Panc1 (cell line): ENCODE measurements at regions not wholly inside any gene's neighbourhood (a gene's known extent, or its start where the extent isn't known, plus 50 kb on each side); places are given as distances from the start of the nearest gene placed in this dataset.
"Not testable (repeated sequence)": the region's sequence is repeated elsewhere in the genome, so short reads cannot be mapped to it uniquely, and the experiment has no call there.

Source experiments
- ATAC-seq: fragments of 200-7000 bp; cut with Tn5 transposase; 2 replicates; pipeline ENCODE4 v1.9.1; 2020; ENCODE audit warnings: mild to moderate bottlenecking, moderate library complexity
- BruUV-seq: library from RNA; stranded (reverse); fragments of 400-500 nt; replicated peaks from 2 replicates; lab custom pipeline; 2021; lab: Mats Ljungman, UMichigan
- CTCF ChIA-PET: fragments of 300-600 bp; sonication (Branson Sonifier 250); formaldehyde crosslinking; loops from one replicate; lab custom pipeline; 2022; ENCODE audit warnings: antibody characterized with exemption; lab: Charles Lee
- POLR2A ChIA-PET: fragments of 300-600 bp; sonication (Branson Sonifier 250); formaldehyde crosslinking; loops from one replicate; lab custom pipeline; 2022; ENCODE audit warnings: antibody characterized with exemption; lab: Charles Lee
- DNase-seq: peaks from one replicate; pipeline ENCODE4 v3.0.0-alpha.2; 2010; ENCODE audit warnings: low read depth, low spot score
- H3K27ac ChIP-seq: 2 replicates; pipeline ENCODE4 v1.5.1; 2011; ENCODE audit warnings: mild to moderate bottlenecking, low read length, inconsistent platforms
- H3K27me3 ChIP-seq: fragments of 200-500 bp; sonication (Bioruptor generic); 2 replicates; pipeline ENCODE4 v1.6.0; 2014; ENCODE audit warnings: low read length, inconsistent platforms; ENCODE audit not compliant: control insufficient read depth, insufficient read depth
- H3K36me3 ChIP-seq: fragments of 200-500 bp; sonication (Bioruptor generic); 2 replicates; pipeline ENCODE4 v1.5.1; 2014; ENCODE audit warnings: inconsistent platforms, mild to moderate bottlenecking, low read length, moderate library complexity; ENCODE audit not compliant: control insufficient read depth, insufficient read depth
- H3K4me1 ChIP-seq: 2 replicates; pipeline ENCODE4 v1.5.1; 2011; ENCODE audit warnings: inconsistent platforms, mild to moderate bottlenecking, low read length, moderate library complexity; ENCODE audit not compliant: control insufficient read depth, insufficient read depth
- H3K4me3 ChIP-seq, 2 experiments: 2 replicates each; pipeline ENCODE4 v1.5.1; 2011 to 2012; ENCODE audit warnings: low read depth in 2 of 2, low read length in 2 of 2, mild to moderate bottlenecking in 2 of 2, inconsistent platforms in 1 of 2, moderate library complexity in 1 of 2
- H3K9me3 ChIP-seq: fragments of 200-500 bp; sonication (Bioruptor generic); 2 replicates; pipeline ENCODE4 v1.5.1; 2014; ENCODE audit warnings: low read depth, mild to moderate bottlenecking, inconsistent platforms, low read length, moderate library complexity; ENCODE audit not compliant: control insufficient read depth, insufficient read depth
- CTCF ChIP-seq: fragments of 450-650 bp; IDR thresholded peaks from 2 replicates; pipeline ENCODE4 v1.5.1; 2017; ENCODE audit warnings: mild to moderate bottlenecking
- POLR2AphosphoS5 ChIP-seq: IDR thresholded peaks from 2 replicates; pipeline ENCODE4 v1.6.1; 2012; ENCODE audit warnings: mild to moderate bottlenecking, low read depth, low read length, moderate library complexity
- REST ChIP-seq, 2 experiments: IDR thresholded peaks; 2 replicates each; pipeline ENCODE4 v1.6.1; 2011 to 2012; ENCODE audit warnings: low read depth in 2 of 2, control low read depth in 1 of 2, low read length in 1 of 2, mild to moderate bottlenecking in 1 of 2, moderate library complexity in 1 of 2; ENCODE audit not compliant: insufficient read depth in 1 of 2
- SIN3A ChIP-seq: IDR thresholded peaks from 2 replicates; pipeline ENCODE4 v1.6.1; 2012; ENCODE audit warnings: low read depth, mild to moderate bottlenecking, low read length, moderate library complexity, borderline replicate concordance; ENCODE audit not compliant: insufficient read depth
- TCF7L2 ChIP-seq: IDR thresholded peaks from 2 replicates; pipeline ENCODE4 v1.6.1; 2011; ENCODE audit warnings: mild to moderate bottlenecking, low read depth, low read length, inconsistent platforms
- in situ Hi-C: cut with HindIII; loops from 2 replicates; pipeline ENCODE4 v1.10.0; 2016; ENCODE audit warnings: low sequenced_read_pairs, low pct_unique_long_range_greater_than_20kb
- intact Hi-C: fragments of 100-400 bp; cut with micrococcal nuclease; formaldehyde crosslinking; loops from one replicate; pipeline ENCODE4 v1.10.0; 2022; ENCODE audit not compliant: unreplicated experiment

GRCh38 chr3:193031911-193032310 lies 114.3 kb upstream of the MB21D2 start:
- ATAC-seq (no peak), DNase-seq (no peak)
- Histone ChIP-seq H3K4me1 (no peaks in the 10 kb centered on the region), H3K4me3 (no peak overlapping the region), H3K27me3 (peaks cover 16% of the 10 kb centered on the region), H3K9me3 (no peaks in the 10 kb centered on the region), H3K36me3 (no peaks in the 10 kb centered on the region), H3K27ac (no peak overlapping the region)
- ChIA-PET POLR2A (no interaction called here), CTCF (no interaction called here)
- no peak for TF ChIP-seq POLR2AphosphoS5
- in situ Hi-C loops, result no loop called here
- no TSS peak for BruUV-seq
- intact Hi-C loops, result loop anchor here (10.0 kb wide), 1 partner anchor 543 kb away; no protein-coding TSS in a partner anchor

- ChIA-PET POLR2A (no interaction called here), CTCF (no interaction called here)
- no peaks in the 10 kb centered on the region for H3K4me1 ChIP-seq
- TF ChIP-seq REST (IDR thresholded peaks at IDR 0.05; ENCODE audit: insufficient read depth in 1 of 2, low read depth in 2 of 2, low read length in 1 of 2) (no peak), POLR2AphosphoS5 (no peak), TCF7L2 (no peak), SIN3A (no peak), CTCF (no peak)
- DNase-seq (no peak), ATAC-seq (no peak)
- no peak overlapping the region for H3K4me3 ChIP-seq
- H3K27ac ChIP-seq, result no peak overlapping the region
- in situ Hi-C loops, result no loop called here
- H3K36me3 ChIP-seq, result no peaks in the 10 kb centered on the region
- peaks cover 16% of the 10 kb centered on the region for H3K27me3 ChIP-seq
- BruUV-seq, result no TSS peak
- H3K9me3 ChIP-seq, result no peaks in the 10 kb centered on the region
- intact Hi-C loops, result loop anchor here (10.0 kb wide), 1 partner anchor 541 kb away; no protein-coding TSS in a partner anchor
Observed at GRCh38 chr3:193033226-193033780, 115.6 kb upstream of the MB21D2 start.

- H3K9me3 ChIP-seq, in situ Hi-C loops, H3K4me3 ChIP-seq, CTCF ChIA-PET, H3K27ac ChIP-seq, DNase-seq, H3K36me3 ChIP-seq, POLR2A ChIA-PET, H3K4me1 ChIP-seq, H3K27me3 ChIP-seq, ATAC-seq, BruUV-seq: not testable (repeated sequence)
- intact Hi-C loops, result loop anchor here (10.0 kb wide), 1 partner anchor 537 kb away; no protein-coding TSS in a partner anchor
Observed at GRCh38 chr3:193037828-193038227, 120.2 kb upstream of the MB21D2 start.
